HepG2 (cell line): ENCODE measurements at regions not wholly inside any gene's neighbourhood (a gene's known extent, or its start where the extent isn't known, plus 50 kb on each side); places are given as distances from the start of the nearest gene placed in this dataset.

Source experiments
- CENPT ChIP-seq: sonication (generic); formaldehyde crosslinking; IDR thresholded peaks from 2 replicates; pipeline ENCODE4 v1.8.0; 2022; ENCODE audit warnings: low read depth, mild to moderate bottlenecking, moderate library complexity, missing genetic modification reagents
- HINFP ChIP-seq: sonication (generic); formaldehyde crosslinking; IDR thresholded peaks from 2 replicates; pipeline ENCODE4 v1.4.0; 2020; ENCODE audit warnings: low read depth, mild to moderate bottlenecking, missing genetic modification reagents
- TFDP2 ChIP-seq: sonication (generic); formaldehyde crosslinking; IDR thresholded peaks from 2 replicates; pipeline ENCODE4 v1.4.0; 2020; ENCODE audit warnings: missing genetic modification reagents
- TFE3 ChIP-seq: IDR thresholded peaks from 2 replicates; pipeline ENCODE4 v1.6.1; 2016
- ZFP90 ChIP-seq: sonication (generic); formaldehyde crosslinking; IDR thresholded peaks from 2 replicates; pipeline ENCODE4 v1.8.0; 2022; ENCODE audit warnings: missing genetic modification reagents, mild to moderate bottlenecking, inconsistent platforms, borderline replicate concordance
- ZNF407 ChIP-seq: sonication (generic); formaldehyde crosslinking; IDR thresholded peaks from one replicate; pipeline ENCODE4 v1.5.1; 2020; ENCODE audit warnings: mild to moderate bottlenecking, missing genetic modification reagents; ENCODE audit errors: not compliant biosample characterization
- ZNF557 ChIP-seq: sonication (generic); formaldehyde crosslinking; IDR thresholded peaks from 2 replicates; pipeline ENCODE4 v1.4.0; 2020; ENCODE audit warnings: missing genetic modification reagents
- ZNF674 ChIP-seq: sonication (generic); formaldehyde crosslinking; IDR thresholded peaks from 2 replicates; pipeline ENCODE4 v1.5.0; 2020; ENCODE audit warnings: low read depth, mild to moderate bottlenecking, missing genetic modification reagents

- TF ChIP-seq TFE3 (CRISPR knock-in tag), result no peak
- TF ChIP-seq ZNF674 (CRISPR knock-in tag), result no peak
- no peak for TF ChIP-seq ZFP90 (CRISPR knock-in tag)
- TF ChIP-seq ZNF557 (CRISPR knock-in tag), result no peak
- TF ChIP-seq CENPT (CRISPR knock-in tag), result no peak
- TF ChIP-seq TFDP2 (CRISPR knock-in tag), result no peak
- TF ChIP-seq ZNF407 (CRISPR knock-in tag), result no peak
- no peak for TF ChIP-seq HINFP (CRISPR knock-in tag)
- TF ChIP-seq, all 625 proteins: peak for 0
Observed at GRCh38 chr1:87173231-87173630, 155.4 kb upstream of the LMO4 start (continued).
